ENCODE measurements at regions not wholly inside any gene's neighbourhood (a gene's known extent, or its start where the extent isn't known, plus 50 kb on each side); places are given as distances from the start of the nearest gene placed in this dataset.
"Not testable (repeated sequence)": the region's sequence is repeated elsewhere in the genome, so short reads cannot be mapped to it uniquely, and the experiment has no call there.

DNA sequence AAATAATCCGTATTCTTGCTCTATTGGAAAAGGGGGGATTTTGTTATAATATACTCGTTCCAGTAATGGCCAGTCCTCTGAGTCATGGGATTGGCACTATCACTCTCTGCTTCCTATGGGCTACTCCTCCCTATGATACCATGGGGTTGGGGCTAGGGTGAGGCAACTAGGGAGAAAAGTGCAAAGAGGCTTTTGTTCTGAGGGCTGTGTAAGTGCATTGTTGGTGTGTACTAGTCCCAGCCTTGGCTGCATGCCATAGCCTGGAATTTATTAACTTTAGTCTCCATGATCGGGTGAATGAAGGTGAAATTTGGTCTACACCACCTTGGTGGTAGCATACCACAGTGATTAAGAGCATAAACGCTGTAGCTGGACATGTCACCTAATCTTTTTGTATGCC, 247.6 kb downstream of the RPAP3 start:
- DNase-seq (ENCODE audit: low spot score): no peak

GRCh38 chr12:47449797-47450196, 256.0 kb downstream of the RPAP3 start:
- Histone ChIP-seq H3K27ac (no peak overlapping the region), H3K4me3 (no peak overlapping the region)
- DNase-seq (ENCODE audit: low spot score): no peak
- no peak for TF ChIP-seq CTCF (IDR thresholded peaks at IDR 0.05)

More for the DNA sequence above, 247.6 kb downstream of the RPAP3 start:
- TF ChIP-seq CTCF (IDR thresholded peaks at IDR 0.05): no peak
- Histone ChIP-seq H3K4me3 (no peak overlapping the region), H3K27ac (no peak overlapping the region)

GRCh38 chr12:47442310-47442709, 263.5 kb downstream of the RPAP3 start:
- Histone ChIP-seq H3K27ac (no peak overlapping the region), H3K4me3 (no peak overlapping the region)
- DNase-seq (ENCODE audit: low spot score): no peak
- no peak for TF ChIP-seq CTCF (IDR thresholded peaks at IDR 0.05)

DNA sequence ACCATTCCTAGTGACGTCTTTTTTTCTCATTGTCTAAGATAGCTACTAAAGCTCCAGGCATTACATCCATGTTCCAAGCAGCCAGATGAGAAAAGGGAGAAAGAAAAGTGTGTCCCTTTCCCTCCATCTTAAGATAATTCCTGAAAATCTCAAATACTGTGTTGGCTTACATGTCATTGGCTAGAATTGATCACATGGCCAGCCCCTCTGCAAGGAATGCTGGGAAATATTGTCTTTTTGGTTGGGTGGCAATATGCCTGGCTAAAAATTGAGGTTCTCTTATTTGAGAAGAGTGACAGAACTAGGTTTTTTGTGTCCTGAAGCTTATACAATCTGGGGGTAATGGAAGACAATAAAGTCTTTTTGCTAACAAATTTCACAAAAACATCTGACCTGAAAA, 264.3 kb downstream of the RPAP3 start:
- no peak overlapping the region for H3K27ac ChIP-seq
- no peak for DNase-seq (ENCODE audit: low spot score)
- TF ChIP-seq CTCF (IDR thresholded peaks at IDR 0.05): no peak

DNA sequence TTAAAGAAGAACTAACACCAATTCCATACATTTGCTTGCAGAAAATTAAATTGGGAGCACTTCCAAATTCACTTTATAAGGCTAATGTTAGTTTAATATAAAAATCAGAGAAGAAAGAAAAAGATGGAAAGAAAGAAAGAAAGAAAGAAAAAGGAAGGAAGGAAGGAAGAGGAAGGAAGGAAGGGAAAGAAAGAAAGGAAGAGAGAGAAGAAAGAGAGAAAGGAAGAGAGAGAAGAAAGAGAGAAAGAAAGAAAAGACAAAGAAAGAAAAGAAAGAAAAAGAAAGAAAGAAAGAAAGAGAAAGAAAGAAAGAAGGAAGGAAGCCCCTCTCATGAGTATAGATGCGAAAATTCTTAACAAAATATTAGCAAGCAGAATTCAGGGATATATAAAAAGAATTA, 267.7 kb downstream of the RPAP3 start:
- Histone ChIP-seq H3K4me3 (no peak overlapping the region), H3K27ac (no peak overlapping the region)
- DNase-seq (ENCODE audit: low spot score): no peak
- no peak for TF ChIP-seq CTCF (IDR thresholded peaks at IDR 0.05)

More for the DNA sequence above, 264.3 kb downstream of the RPAP3 start:
- no peak overlapping the region for H3K4me3 ChIP-seq

- H3K27ac ChIP-seq: no peak overlapping the region
- no peak for TF ChIP-seq CTCF (IDR thresholded peaks at IDR 0.05)
- DNase-seq (ENCODE audit: low spot score): no peak
- H3K4me3 ChIP-seq: no peak overlapping the region
These were observed 268.3 kb downstream of the RPAP3 start for GRCh38 chr12:47437570-47437969.

- no peak for TF ChIP-seq CTCF (IDR thresholded peaks at IDR 0.05)
- Histone ChIP-seq H3K4me3 (no peak overlapping the region), H3K27ac (no peak overlapping the region)
- DNase-seq (ENCODE audit: low spot score): no peak
These were observed 272.0 kb downstream of the RPAP3 start for GRCh38 chr12:47433876-47434275.

DNA sequence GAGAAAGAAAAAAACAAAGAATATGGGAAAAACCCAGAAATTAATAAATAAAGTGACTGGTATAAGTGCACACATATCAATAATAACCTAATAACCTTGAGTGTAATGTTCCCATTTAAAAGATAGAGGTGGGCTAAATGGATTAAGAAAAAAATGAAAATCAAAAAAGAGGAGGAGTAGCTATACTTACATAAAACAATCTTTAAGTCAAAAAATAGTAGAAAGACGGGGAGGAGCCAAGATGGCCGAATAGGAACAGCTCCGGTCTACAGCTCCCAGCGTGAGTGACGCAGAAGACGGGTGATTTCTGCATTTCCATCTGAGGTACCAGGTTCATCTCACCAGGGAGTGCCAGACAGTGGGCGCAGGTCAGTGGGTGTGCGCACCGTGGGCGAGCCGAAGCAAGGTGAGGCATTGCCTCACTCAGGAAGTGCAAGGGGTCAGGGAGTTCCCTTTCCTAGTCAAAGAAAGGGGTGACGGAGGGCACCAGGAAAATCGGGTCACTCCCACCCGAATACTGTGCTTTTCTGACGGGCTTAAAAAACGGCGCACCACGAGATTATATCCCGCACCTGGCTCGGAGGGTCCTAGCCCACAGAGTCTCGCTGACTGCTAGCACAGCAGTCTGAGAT, 279.0 kb downstream of the RPAP3 start:
- DNase-seq (ENCODE audit: low spot score); H3K27ac ChIP-seq; H3K4me3 ChIP-seq: not testable (repeated sequence)

Measured in coronary artery (tissue), 2 donors.